ENCODE measurements at regions not wholly inside any gene's neighbourhood (a gene's known extent, or its start where the extent isn't known, plus 50 kb on each side); places are given as distances from the start of the nearest gene placed in this dataset.

DNA sequence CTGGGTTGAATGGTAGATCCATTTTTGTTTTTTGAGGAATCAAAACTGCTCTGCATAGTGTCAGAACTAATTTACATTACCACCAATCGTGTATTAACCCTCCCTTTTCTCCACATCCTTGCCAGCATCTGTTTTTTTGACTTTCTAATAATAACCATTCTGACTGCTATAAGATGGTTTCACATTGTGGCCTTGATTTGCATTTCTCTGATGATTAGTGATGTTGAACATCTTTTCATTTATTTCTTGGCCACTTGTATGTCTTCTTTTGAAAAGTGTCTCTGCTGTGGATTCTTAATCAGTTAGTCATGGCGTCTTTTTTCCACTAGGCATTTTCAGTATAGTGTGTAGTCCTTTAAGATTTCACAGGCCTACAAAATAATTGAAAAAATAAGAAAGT is 2144.3 kb upstream of the C9orf72 start:
- no peak for TF ChIP-seq SUZ12 (IDR thresholded peaks at IDR 0.05; ENCODE audit: extremely low read depth, insufficient read depth, insufficient read length)
- TF ChIP-seq YY1 (IDR thresholded peaks at IDR 0.05; ENCODE audit: insufficient read depth, insufficient read length), result no peak

Data from NT2/D1 (cell line).